ENCODE measurements at regions not wholly inside any gene's neighbourhood (a gene's known extent, or its start where the extent isn't known, plus 50 kb on each side); places are given as distances from the start of the nearest gene placed in this dataset.

DNA sequence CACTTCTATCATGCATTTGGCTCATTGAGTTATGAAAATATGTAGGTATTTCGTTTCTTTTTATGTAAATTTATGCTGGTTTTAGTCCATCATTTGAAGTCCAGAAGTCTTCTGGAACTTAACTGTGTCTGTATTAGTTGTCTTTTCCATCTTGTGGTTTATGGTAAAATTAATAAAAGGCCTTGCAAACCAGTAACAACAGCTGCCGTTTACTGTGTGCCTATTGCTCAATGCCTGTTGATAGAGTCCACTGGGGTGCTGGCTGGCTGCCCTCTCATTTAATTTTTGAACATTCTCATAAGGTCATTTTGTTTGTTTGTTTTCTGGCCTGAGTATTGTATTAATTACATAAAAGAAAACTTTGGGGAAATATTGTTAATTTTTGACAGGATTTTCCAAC, 98.0 kb downstream of the NAA11 start:
- H3K9me3 Mint-ChIP-seq: peaks cover 8% of the 10 kb centered on the region
- H3K27ac Mint-ChIP-seq: no peak overlapping the region
- no peak overlapping the region for H3K4me3 Mint-ChIP-seq
- TF ChIP-seq, protein P1, sequence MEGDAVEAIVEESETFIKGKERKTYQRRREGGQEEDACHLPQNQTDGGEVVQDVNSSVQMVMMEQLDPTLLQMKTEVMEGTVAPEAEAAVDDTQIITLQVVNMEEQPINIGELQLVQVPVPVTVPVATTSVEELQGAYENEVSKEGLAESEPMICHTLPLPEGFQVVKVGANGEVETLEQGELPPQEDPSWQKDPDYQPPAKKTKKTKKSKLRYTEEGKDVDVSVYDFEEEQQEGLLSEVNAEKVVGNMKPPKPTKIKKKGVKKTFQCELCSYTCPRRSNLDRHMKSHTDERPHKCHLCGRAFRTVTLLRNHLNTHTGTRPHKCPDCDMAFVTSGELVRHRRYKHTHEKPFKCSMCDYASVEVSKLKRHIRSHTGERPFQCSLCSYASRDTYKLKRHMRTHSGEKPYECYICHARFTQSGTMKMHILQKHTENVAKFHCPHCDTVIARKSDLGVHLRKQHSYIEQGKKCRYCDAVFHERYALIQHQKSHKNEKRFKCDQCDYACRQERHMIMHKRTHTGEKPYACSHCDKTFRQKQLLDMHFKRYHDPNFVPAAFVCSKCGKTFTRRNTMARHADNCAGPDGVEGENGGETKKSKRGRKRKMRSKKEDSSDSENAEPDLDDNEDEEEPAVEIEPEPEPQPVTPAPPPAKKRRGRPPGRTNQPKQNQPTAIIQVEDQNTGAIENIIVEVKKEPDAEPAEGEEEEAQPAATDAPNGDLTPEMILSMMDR (IDR thresholded peaks at IDR 0.05; ENCODE audit: unreplicated experiment in 3 of 3): no peak
- peaks cover 8% of the 10 kb centered on the region for H3K4me1 Mint-ChIP-seq
- no peaks in the 10 kb centered on the region for H3K36me3 Mint-ChIP-seq (ENCODE audit: low read depth)
- H3K27me3 Mint-ChIP-seq (ENCODE audit: low read depth): no peaks in the 10 kb centered on the region

DNA sequence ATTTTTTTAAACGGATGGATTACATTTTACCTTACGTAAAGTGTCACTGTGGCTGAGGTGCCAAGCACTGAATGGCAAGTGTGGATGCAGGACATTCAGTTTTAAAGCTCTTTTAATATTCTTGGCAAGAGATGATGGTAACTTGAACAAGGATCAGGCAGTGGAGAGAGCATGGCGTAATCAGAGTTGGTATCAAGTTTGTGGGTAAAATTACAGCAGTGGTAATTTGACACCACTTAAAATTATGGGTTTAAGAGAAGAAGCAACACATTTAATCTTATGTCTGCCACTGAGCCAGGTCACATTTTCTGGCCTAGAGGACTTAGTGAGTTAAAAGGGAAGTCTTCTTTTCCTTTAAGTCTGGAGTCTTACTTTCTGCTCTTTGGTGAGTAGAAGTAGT, 100.5 kb downstream of the NAA11 start:
- no peaks in the 10 kb centered on the region for H3K36me3 Mint-ChIP-seq (ENCODE audit: low read depth)
- no peaks in the 10 kb centered on the region for H3K27me3 Mint-ChIP-seq (ENCODE audit: low read depth)
- H3K4me3 Mint-ChIP-seq: no peak overlapping the region
- peaks cover 8% of the 10 kb centered on the region for H3K9me3 Mint-ChIP-seq
- no peaks in the 10 kb centered on the region for H3K4me1 Mint-ChIP-seq
- H3K27ac Mint-ChIP-seq: no peak overlapping the region
- TF ChIP-seq, protein P1 (IDR thresholded peaks at IDR 0.05; ENCODE audit: unreplicated experiment in 3 of 3): no peak

DNA sequence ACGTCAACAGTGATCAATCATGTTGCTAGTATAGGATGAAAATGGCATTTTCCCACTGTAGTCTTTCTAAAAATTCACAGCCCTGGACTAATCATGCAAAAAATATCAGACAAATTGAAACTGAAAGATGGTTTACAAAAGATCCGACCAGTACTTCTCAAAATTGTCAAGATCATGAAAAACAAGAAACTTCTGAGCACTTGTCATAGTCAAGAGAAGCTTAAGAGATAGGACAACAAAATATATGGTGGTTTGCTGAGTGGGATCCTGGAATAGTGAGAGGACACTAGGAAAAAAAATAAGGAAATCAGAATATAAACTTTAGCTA, 101.1 kb downstream of the NAA11 start:
- Mint-ChIP-seq H3K4me3 (no peak overlapping the region), H3K4me1 (no peaks in the 10 kb centered on the region), H3K27me3 (ENCODE audit: low read depth) (no peaks in the 10 kb centered on the region), H3K27ac (no peak overlapping the region), H3K9me3 (peaks cover 8% of the 10 kb centered on the region), H3K36me3 (ENCODE audit: low read depth) (no peaks in the 10 kb centered on the region)
- TF ChIP-seq, protein P1 (IDR thresholded peaks at IDR 0.05; ENCODE audit: unreplicated experiment in 3 of 3): no peak

DNA sequence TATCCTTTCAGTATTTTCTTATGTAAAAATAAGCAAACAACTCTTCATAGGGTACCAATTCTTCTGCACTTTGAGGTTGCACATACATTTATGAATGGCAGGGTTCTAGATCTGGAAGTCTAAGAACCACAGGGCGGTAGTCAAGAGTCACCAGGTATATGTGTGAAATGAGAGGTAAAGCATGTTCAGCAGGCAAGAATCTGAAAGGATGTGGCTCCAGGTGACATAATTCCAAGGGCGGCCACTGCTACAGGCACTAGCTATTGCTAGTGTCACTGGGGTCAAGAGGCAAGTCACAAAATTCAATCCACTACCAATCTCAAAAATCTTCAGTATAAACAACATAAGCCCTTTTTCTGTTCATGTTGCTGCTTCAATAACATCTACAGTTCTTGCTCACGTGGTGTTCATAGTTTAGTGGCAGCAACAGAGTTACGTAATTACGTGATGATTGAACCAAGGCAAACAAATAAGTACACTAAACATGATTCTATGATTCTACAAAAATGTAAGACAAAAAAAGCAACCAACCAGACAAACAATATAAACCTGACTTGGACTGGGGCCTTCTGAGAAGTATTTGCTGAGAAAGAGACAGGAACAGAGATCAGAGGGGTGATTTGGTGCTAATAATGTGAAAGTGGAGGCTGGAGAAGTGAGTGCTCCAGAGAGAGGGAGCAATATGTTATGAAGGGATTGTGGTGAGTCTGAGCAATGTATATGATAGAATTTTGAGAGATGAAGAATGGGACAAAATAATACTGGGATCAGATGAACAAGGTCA, 101.7 kb downstream of the NAA11 start:
- Mint-ChIP-seq H3K27ac (no peak overlapping the region), H3K9me3 (peaks cover 8% of the 10 kb centered on the region), H3K4me3 (no peak overlapping the region), H3K36me3 (ENCODE audit: low read depth) (no peaks in the 10 kb centered on the region), H3K4me1 (no peaks in the 10 kb centered on the region), H3K27me3 (ENCODE audit: low read depth) (no peaks in the 10 kb centered on the region)
- TF ChIP-seq, protein P1 (IDR thresholded peaks at IDR 0.05; ENCODE audit: unreplicated experiment in 3 of 3): no peak

DNA sequence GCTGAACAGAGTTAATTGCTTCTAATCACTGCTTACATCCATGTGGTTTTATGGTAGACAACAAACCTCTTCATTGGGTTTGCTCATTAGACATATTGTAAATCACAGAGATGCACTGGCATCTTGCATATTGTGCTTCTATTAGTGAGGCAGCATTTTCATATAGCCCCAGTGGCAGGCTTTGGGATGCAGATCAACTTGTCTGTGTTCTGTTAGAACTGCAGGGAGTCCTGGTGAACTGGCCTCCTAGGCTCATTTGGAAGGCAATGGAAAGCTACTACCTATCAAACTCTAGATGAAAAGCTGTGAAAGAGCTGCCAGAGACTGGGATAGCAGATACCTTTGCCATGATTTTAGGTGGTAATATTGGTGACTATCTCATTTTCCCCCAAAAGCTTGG, 108.8 kb downstream of the NAA11 start:
- Mint-ChIP-seq H3K27me3 (ENCODE audit: low read depth) (no peaks in the 10 kb centered on the region), H3K27ac (no peak overlapping the region), H3K36me3 (ENCODE audit: low read depth) (no peaks in the 10 kb centered on the region), H3K4me3 (no peak overlapping the region), H3K9me3 (no peaks in the 10 kb centered on the region), H3K4me1 (no peaks in the 10 kb centered on the region)
- TF ChIP-seq, protein P1 (IDR thresholded peaks at IDR 0.05; ENCODE audit: unreplicated experiment in 3 of 3): no peak

DNA sequence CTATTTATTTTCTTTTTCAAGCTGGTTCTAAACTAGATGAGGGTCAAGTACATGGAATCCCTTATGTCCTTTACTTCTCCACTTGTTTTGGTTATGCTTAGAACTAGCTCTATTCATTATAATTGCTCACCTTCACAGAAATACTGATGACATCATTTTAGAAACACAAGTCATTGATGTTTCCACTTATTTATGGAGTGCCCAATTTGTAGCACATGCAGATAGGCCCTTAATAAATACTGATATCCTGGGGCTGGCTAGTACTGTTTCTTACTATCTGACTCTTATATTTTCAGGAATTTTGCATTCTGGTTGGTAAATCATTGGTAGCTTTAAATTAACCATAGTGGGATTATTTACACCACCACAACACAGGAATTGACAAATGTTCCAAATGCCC, 112.2 kb downstream of the NAA11 start:
- H3K9me3 Mint-ChIP-seq: no peaks in the 10 kb centered on the region
- H3K27me3 Mint-ChIP-seq (ENCODE audit: low read depth): peaks cover 5% of the 10 kb centered on the region
- H3K4me1 Mint-ChIP-seq: peaks cover 7% of the 10 kb centered on the region
- TF ChIP-seq, protein P1 (IDR thresholded peaks at IDR 0.05; ENCODE audit: unreplicated experiment in 3 of 3): no peak
- no peak overlapping the region for H3K4me3 Mint-ChIP-seq
- no peaks in the 10 kb centered on the region for H3K36me3 Mint-ChIP-seq (ENCODE audit: low read depth)
- no peak overlapping the region for H3K27ac Mint-ChIP-seq
